HEK293 (cell line): ENCODE measurements at regions not wholly inside any gene's neighbourhood (a gene's known extent, or its start where the extent isn't known, plus 50 kb on each side); places are given as distances from the start of the nearest gene placed in this dataset.

ENCODE experiments used
- CTCF ChIA-PET: fragments of 350-600 bp; formaldehyde crosslinking; extraction: SDS; loops from one replicate; lab custom pipeline; 2021; ENCODE audit warnings: antibody characterized with exemption; lab: Yijun Ruan, JAX
- POLR2A ChIA-PET: fragments of 300-600 bp; formaldehyde crosslinking; extraction: SDS; loops from one replicate; lab custom pipeline; 2020; ENCODE audit warnings: antibody characterized with exemption, inconsistent platforms; lab: Yijun Ruan, JAX
- H3K27ac ChIP-seq: fragments of 200-500 bp; sonication (Bioruptor generic); 2 replicates; pipeline ENCODE4 v1.5.1; 2014; ENCODE audit warnings: low read depth, low read length, control low read depth, inconsistent platforms; ENCODE audit errors: extremely low read depth
- H3K36me3 ChIP-seq, 2 experiments: fragments of 200-500 bp in 1 of 2; sonication (Bioruptor generic) in 1 of 2; 1 replicate in 1 of 2; 2 replicates in 1 of 2; pipeline ENCODE4 v1.5.1; 2014 to 2017; ENCODE audit warnings: inconsistent platforms in 2 of 2, low read length in 2 of 2; ENCODE audit not compliant: control insufficient read depth in 2 of 2, insufficient read depth in 1 of 2
- H3K4me1 ChIP-seq: fragments of 200-500 bp; sonication (Bioruptor generic); 2 replicates; pipeline ENCODE4 v1.5.1; 2014; ENCODE audit warnings: mild to moderate bottlenecking, low read length, inconsistent platforms; ENCODE audit not compliant: control insufficient read depth, insufficient read depth
- H3K4me3 ChIP-seq: 2 replicates; pipeline ENCODE4 v1.5.1; 2011; ENCODE audit warnings: low read depth, mild to moderate bottlenecking, control low read depth, low read length, moderate library complexity
- H3K9me3 ChIP-seq: fragments of 200-500 bp; sonication (Bioruptor generic); 2 replicates; pipeline ENCODE4 v1.5.1; 2014; ENCODE audit warnings: low read depth, low read length, inconsistent platforms; ENCODE audit not compliant: control insufficient read depth, insufficient read depth
- KLF8 ChIP-seq: fragments of 450-650 bp; formaldehyde crosslinking; IDR thresholded peaks from 2 replicates; pipeline ENCODE4 v1.5.1; 2016; ENCODE audit warnings: missing biosample characterization, missing genetic modification characterization
- KLF9 ChIP-seq: fragments of 450-650 bp; formaldehyde crosslinking; IDR thresholded peaks from 2 replicates; pipeline ENCODE4 v1.5.1; 2016; ENCODE audit warnings: missing biosample characterization, missing genetic modification characterization, low read depth
- SP3 ChIP-seq: fragments of 450-650 bp; formaldehyde crosslinking; IDR thresholded peaks from 2 replicates; pipeline ENCODE4 v1.5.1; 2016; ENCODE audit warnings: missing biosample characterization, missing genetic modification characterization
- YY1 ChIP-seq: fragments of 450-650 bp; formaldehyde crosslinking; IDR thresholded peaks from 2 replicates; pipeline ENCODE4 v1.5.1; 2018; ENCODE audit warnings: missing biosample characterization, missing genetic modification characterization
- ZBTB1 ChIP-seq: fragments of 450-650 bp; formaldehyde crosslinking; IDR thresholded peaks from 2 replicates; pipeline ENCODE4 v1.5.1; 2016; ENCODE audit warnings: missing biosample characterization, missing genetic modification characterization
- ZBTB20 ChIP-seq: fragments of 450-650 bp; formaldehyde crosslinking; IDR thresholded peaks from 2 replicates; pipeline ENCODE4 v1.5.1; 2016; ENCODE audit warnings: missing biosample characterization, missing genetic modification characterization
- ZFP69B ChIP-seq: fragments of 450-650 bp; formaldehyde crosslinking; IDR thresholded peaks from 2 replicates; pipeline ENCODE4 v1.5.1; 2016; ENCODE audit warnings: missing biosample characterization, missing genetic modification characterization
- ZNF10 ChIP-seq: fragments of 450-650 bp; formaldehyde crosslinking; IDR thresholded peaks from 2 replicates; pipeline ENCODE4 v1.5.1; 2017; ENCODE audit warnings: missing biosample characterization, missing genetic modification characterization
- ZNF140 ChIP-seq: fragments of 450-650 bp; formaldehyde crosslinking; IDR thresholded peaks from 2 replicates; pipeline ENCODE4 v1.5.1; 2016; ENCODE audit warnings: missing biosample characterization, missing genetic modification characterization
- ZNF146 ChIP-seq: fragments of 450-650 bp; formaldehyde crosslinking; IDR thresholded peaks from 2 replicates; pipeline ENCODE4 v1.5.1; 2016; ENCODE audit warnings: missing biosample characterization, missing genetic modification characterization
- ZNF169 ChIP-seq: fragments of 450-650 bp; formaldehyde crosslinking; IDR thresholded peaks from 2 replicates; pipeline ENCODE4 v1.5.1; 2016; ENCODE audit warnings: missing biosample characterization, missing genetic modification characterization
- ZNF174 ChIP-seq: fragments of 450-650 bp; formaldehyde crosslinking; IDR thresholded peaks from 2 replicates; pipeline ENCODE4 v1.5.0; 2017; ENCODE audit warnings: missing biosample characterization, mild to moderate bottlenecking, missing genetic modification characterization
- ZNF175 ChIP-seq: fragments of 450-650 bp; formaldehyde crosslinking; IDR thresholded peaks from 2 replicates; pipeline ENCODE4 v1.5.1; 2016; ENCODE audit warnings: missing biosample characterization, missing genetic modification characterization
- ZNF19 ChIP-seq: fragments of 450-650 bp; formaldehyde crosslinking; IDR thresholded peaks from 2 replicates; pipeline ENCODE4; 2016; ENCODE audit warnings: missing biosample characterization, missing genetic modification characterization, low read depth
- ZNF211 ChIP-seq: fragments of 450-650 bp; formaldehyde crosslinking; IDR thresholded peaks from 2 replicates; pipeline ENCODE4 v1.5.1; 2016; ENCODE audit warnings: low read depth, missing biosample characterization, missing genetic modification characterization
- ZNF223 ChIP-seq: fragments of 450-650 bp; formaldehyde crosslinking; IDR thresholded peaks from 2 replicates; pipeline ENCODE4 v1.5.1; 2016; ENCODE audit warnings: missing biosample characterization, missing genetic modification characterization
- ZNF239 ChIP-seq: fragments of 450-650 bp; formaldehyde crosslinking; IDR thresholded peaks from 2 replicates; pipeline ENCODE4 v1.5.1; 2016; ENCODE audit warnings: missing biosample characterization, missing genetic modification characterization
- ZNF292 ChIP-seq: fragments of 450-650 bp; formaldehyde crosslinking; IDR thresholded peaks from 2 replicates; pipeline ENCODE4 v1.5.1; 2016; ENCODE audit warnings: low read depth, missing biosample characterization, missing genetic modification characterization, borderline replicate concordance
- ZNF350 ChIP-seq: fragments of 450-650 bp; formaldehyde crosslinking; IDR thresholded peaks from 2 replicates; pipeline ENCODE4 v1.5.0; 2017; ENCODE audit warnings: missing biosample characterization, mild to moderate bottlenecking, missing genetic modification characterization
- ZNF37A ChIP-seq: fragments of 450-650 bp; IDR thresholded peaks from 2 replicates; pipeline ENCODE4 v1.5.1; 2018; ENCODE audit warnings: missing biosample characterization, missing genetic modification characterization
- ZNF394 ChIP-seq: fragments of 450-650 bp; formaldehyde crosslinking; IDR thresholded peaks from 2 replicates; pipeline ENCODE4 v1.5.1; 2016; ENCODE audit warnings: missing biosample characterization, missing genetic modification characterization, mild to moderate bottlenecking, moderate library complexity, borderline replicate concordance
- ZNF48 ChIP-seq: fragments of 450-650 bp; formaldehyde crosslinking; IDR thresholded peaks from 2 replicates; pipeline ENCODE4 v1.5.1; 2016; ENCODE audit warnings: missing biosample characterization, missing genetic modification characterization
- ZNF549 ChIP-seq: fragments of 450-650 bp; IDR thresholded peaks from 2 replicates; pipeline ENCODE4 v1.5.1; 2018; ENCODE audit warnings: missing biosample characterization, missing genetic modification characterization, mild to moderate bottlenecking, inconsistent platforms, moderate library complexity
- ZNF558 ChIP-seq: fragments of 450-650 bp; formaldehyde crosslinking; IDR thresholded peaks from 2 replicates; pipeline ENCODE4 v1.5.1; 2016; ENCODE audit warnings: missing biosample characterization, missing genetic modification characterization
- ZNF596 ChIP-seq: fragments of 450-650 bp; IDR thresholded peaks from 2 replicates; pipeline ENCODE4 v1.5.0; 2018; ENCODE audit warnings: missing biosample characterization, mild to moderate bottlenecking, missing genetic modification characterization, moderate library complexity
- ZNF701 ChIP-seq: fragments of 450-650 bp; formaldehyde crosslinking; IDR thresholded peaks from 2 replicates; pipeline ENCODE4 v1.5.1; 2016; ENCODE audit warnings: missing biosample characterization, missing genetic modification characterization
- ZNF707 ChIP-seq: fragments of 450-650 bp; formaldehyde crosslinking; IDR thresholded peaks from 2 replicates; pipeline ENCODE4 v1.5.1; 2016; ENCODE audit warnings: missing biosample characterization, missing genetic modification characterization
- ZNF791 ChIP-seq: fragments of 450-650 bp; formaldehyde crosslinking; IDR thresholded peaks from 2 replicates; pipeline ENCODE4 v1.5.1; 2016; ENCODE audit warnings: missing biosample characterization, missing genetic modification characterization
- ZNF837 ChIP-seq: fragments of 450-650 bp; formaldehyde crosslinking; IDR thresholded peaks from 2 replicates; pipeline ENCODE4 v1.5.1; 2016; ENCODE audit warnings: missing biosample characterization, missing genetic modification characterization
- ZNF843 ChIP-seq: fragments of 450-650 bp; formaldehyde crosslinking; IDR thresholded peaks from 2 replicates; pipeline ENCODE4 v1.5.1; 2016; ENCODE audit warnings: missing biosample characterization, missing genetic modification characterization
- ZSCAN16 ChIP-seq: fragments of 450-650 bp; formaldehyde crosslinking; IDR thresholded peaks from 2 replicates; pipeline ENCODE4 v1.5.1; 2016; ENCODE audit warnings: missing biosample characterization, missing genetic modification characterization
- ZXDB ChIP-seq: fragments of 450-650 bp; formaldehyde crosslinking; IDR thresholded peaks from 2 replicates; pipeline ENCODE4 v1.5.1; 2016; ENCODE audit warnings: missing biosample characterization, missing genetic modification characterization
- TF ChIP-seq, protein P1 (sequence below): fragments of 450-650 bp; formaldehyde crosslinking; IDR thresholded peaks from 2 replicates; pipeline ENCODE4 v1.5.1; 2016; ENCODE audit warnings: missing biosample characterization, missing genetic modification characterization
- TF ChIP-seq, protein P2 (sequence below): fragments of 450-650 bp; formaldehyde crosslinking; IDR thresholded peaks from 2 replicates; pipeline ENCODE4 v1.5.1; 2016; ENCODE audit warnings: missing biosample characterization, missing genetic modification characterization

DNA sequence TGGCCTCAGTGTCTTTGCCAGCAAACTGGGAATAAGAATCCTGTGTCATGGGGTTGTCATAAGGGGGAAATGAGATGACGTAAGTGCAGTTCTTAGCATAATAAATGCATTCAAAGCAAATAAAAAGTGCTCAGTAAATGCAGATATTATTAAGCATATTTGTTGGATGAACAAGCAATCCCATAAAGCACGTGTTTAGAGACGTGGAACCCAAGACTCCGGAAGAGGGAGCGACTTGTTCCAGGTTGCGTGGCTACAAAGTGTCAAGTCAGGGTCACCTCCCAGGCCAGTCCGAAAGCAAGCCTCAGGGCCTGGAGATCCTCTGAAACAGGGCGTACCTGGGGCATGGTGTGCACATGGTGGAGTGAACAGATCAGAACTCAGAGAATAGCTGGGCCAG, 58.0 kb upstream of the LAPTM5 start:
- no peaks in the 10 kb centered on the region for H3K36me3 ChIP-seq
- POLR2A ChIA-PET: interaction anchor here (0.7 to 1.0 kb wide), 3 partner anchors 9 to 32 kb away, joined by 3 to 8 read pairs (median 4); no protein-coding TSS in a partner anchor
- H3K27ac ChIP-seq: no peak overlapping the region
- 0 out of 2 replicates have a peak, but pooled peaks cover 4% of the 10 kb centered on the region for H3K4me1 ChIP-seq
- CTCF ChIA-PET: interaction anchor here (1.1 to 2.0 kb wide), 2 partner anchors 14 to 33 kb away, joined by 3 to 10 read pairs; no protein-coding TSS in a partner anchor
- TF ChIP-seq ZNF292 (tag by site-specific recombination) (no peak), ZNF174 (tag by site-specific recombination) (no peak), ZNF48 (no peak), ZXDB (no peak), ZNF169 (tag by site-specific recombination) (no peak), ZFP69B (tag by site-specific recombination) (no peak), SP3 (tag by site-specific recombination) (no peak), YY1 (tag by site-specific recombination) (no peak), ZSCAN16 (tag by site-specific recombination) (no peak), ZNF223 (tag by site-specific recombination) (no peak), ZNF350 (tag by site-specific recombination) (no peak), ZNF791 (tag by site-specific recombination) (no peak), KLF8 (no peak)
- TF ChIP-seq, protein P1, sequence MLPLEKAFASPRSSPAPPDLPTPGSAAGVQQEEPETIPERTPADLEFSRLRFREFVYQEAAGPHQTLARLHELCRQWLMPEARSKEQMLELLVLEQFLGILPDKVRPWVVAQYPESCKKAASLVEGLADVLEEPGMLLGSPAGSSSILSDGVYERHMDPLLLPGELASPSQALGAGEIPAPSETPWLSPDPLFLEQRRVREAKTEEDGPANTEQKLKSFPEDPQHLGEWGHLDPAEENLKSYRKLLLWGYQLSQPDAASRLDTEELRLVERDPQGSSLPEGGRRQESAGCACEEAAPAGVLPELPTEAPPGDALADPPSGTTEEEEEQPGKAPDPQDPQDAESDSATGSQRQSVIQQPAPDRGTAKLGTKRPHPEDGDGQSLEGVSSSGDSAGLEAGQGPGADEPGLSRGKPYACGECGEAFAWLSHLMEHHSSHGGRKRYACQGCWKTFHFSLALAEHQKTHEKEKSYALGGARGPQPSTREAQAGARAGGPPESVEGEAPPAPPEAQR (tag by site-specific recombination): no peak
- H3K4me3 ChIP-seq: no peak overlapping the region
- H3K9me3 ChIP-seq: no peaks in the 10 kb centered on the region

DNA sequence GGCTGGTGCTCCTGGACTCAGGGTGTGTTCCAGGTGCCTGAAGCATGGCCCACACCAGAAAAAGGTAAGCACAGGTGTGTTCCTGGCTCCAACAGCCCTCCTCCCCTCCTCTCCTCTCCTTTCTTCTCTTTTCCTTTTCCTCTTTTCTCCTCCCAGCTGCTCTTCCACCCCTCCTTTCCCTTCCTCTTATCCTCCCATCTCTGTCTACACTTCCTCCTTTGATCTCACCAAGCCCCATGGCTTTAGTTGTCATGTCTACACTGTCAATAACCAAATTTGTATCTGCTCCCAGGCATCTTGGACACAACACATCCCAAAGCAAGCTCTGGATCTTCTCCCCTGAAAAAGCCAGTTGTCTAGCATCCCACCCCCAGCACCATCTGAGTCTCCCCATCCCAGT, 56.7 kb upstream of the LAPTM5 start:
- no peak for TF ChIP-seq ZNF843 (tag by site-specific recombination)
- no peak for TF ChIP-seq ZNF10 (tag by site-specific recombination)
- TF ChIP-seq ZNF837 (tag by site-specific recombination): no peak
- TF ChIP-seq ZBTB1 (tag by site-specific recombination): no peak
- TF ChIP-seq ZNF707 (tag by site-specific recombination): no peak
- TF ChIP-seq ZNF19: no peak
- no peak for TF ChIP-seq ZBTB20 (tag by site-specific recombination)
- TF ChIP-seq KLF9 (tag by site-specific recombination): no peak
- no peak for TF ChIP-seq ZNF146 (tag by site-specific recombination)
- TF ChIP-seq ZNF239 (tag by site-specific recombination): no peak
- TF ChIP-seq ZNF394 (tag by site-specific recombination): no peak
- TF ChIP-seq ZNF211 (tag by site-specific recombination): no peak
- no peak for TF ChIP-seq ZNF558 (tag by site-specific recombination)
- no peak for TF ChIP-seq ZNF596 (tag by site-specific recombination)
- TF ChIP-seq ZNF37A (tag by site-specific recombination): no peak
- no peak for TF ChIP-seq ZNF140 (tag by site-specific recombination)
- TF ChIP-seq ZNF701 (tag by site-specific recombination): no peak
- no peak for TF ChIP-seq ZNF175
- TF ChIP-seq ZNF549 (tag by site-specific recombination): no peak
- TF ChIP-seq, protein P2, sequence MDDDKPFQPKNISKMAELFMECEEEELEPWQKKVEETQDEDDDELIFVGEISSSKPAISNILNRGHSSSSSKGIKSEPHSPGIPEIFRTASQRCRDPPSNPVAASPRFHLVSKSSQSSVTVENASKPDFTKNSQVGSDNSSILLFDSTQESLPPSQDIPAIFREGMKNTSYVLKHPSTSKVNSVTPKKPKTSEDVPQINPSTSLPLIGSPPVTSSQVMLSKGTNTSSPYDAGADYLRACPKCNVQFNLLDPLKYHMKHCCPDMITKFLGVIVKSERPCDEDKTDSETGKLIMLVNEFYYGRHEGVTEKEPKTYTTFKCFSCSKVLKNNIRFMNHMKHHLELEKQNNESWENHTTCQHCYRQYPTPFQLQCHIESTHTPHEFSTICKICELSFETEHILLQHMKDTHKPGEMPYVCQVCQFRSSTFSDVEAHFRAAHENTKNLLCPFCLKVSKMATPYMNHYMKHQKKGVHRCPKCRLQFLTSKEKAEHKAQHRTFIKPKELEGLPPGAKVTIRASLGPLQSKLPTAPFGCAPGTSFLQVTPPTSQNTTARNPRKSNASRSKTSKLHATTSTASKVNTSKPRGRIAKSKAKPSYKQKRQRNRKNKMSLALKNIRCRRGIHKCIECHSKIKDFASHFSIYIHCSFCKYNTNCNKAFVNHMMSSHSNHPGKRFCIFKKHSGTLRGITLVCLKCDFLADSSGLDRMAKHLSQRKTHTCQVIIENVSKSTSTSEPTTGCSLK (tag by site-specific recombination): no peak
- CTCF ChIA-PET: interaction anchor here (0.7 to 2.5 kb wide), 4 partner anchors 13 to 98 kb away, joined by 3 to 18 read pairs (median 6); no protein-coding TSS in a partner anchor

More for the DNA sequence above, 56.7 kb upstream of the LAPTM5 start:
- Histone ChIP-seq H3K4me1 (0 out of 2 replicates have a peak, but pooled peaks cover 4% of the 10 kb centered on the region), H3K9me3 (no peaks in the 10 kb centered on the region), H3K27ac (no peak overlapping the region), H3K4me3 (no peak overlapping the region), H3K36me3 (no peaks in the 10 kb centered on the region)
- POLR2A ChIA-PET: no interaction called here
